Memory B cell (primary cell): ENCODE measurements at regions not wholly inside any gene's neighbourhood (a gene's known extent, or its start where the extent isn't known, plus 50 kb on each side); places are given as distances from the start of the nearest gene placed in this dataset.

Source experiments
- ATAC-seq: fragments of 150-1000 bp; cut with Tn5 transposase; 2 replicates; pipeline ENCODE4 v1.10.0; 2021; ENCODE audit warnings: low read depth, mild to moderate bottlenecking, moderate library complexity
- DNase-seq, 2 donors: peaks; one replicate each; pipeline ENCODE4 v3.0.0; 2022; ENCODE audit warnings: low spot score in 2 of 2
- H3K27ac Mint-ChIP-seq: one replicate; pipeline ENCODE4 v1.8.0; 2022; ENCODE audit warnings: mild to moderate bottlenecking, moderate library complexity, mixed read lengths
- H3K27me3 Mint-ChIP-seq: one replicate; pipeline ENCODE4 v1.8.0; 2022; ENCODE audit warnings: mixed read lengths
- H3K36me3 Mint-ChIP-seq: one replicate; pipeline ENCODE4 v1.8.0; 2022; ENCODE audit warnings: mild to moderate bottlenecking, mixed read lengths
- H3K4me1 Mint-ChIP-seq: one replicate; pipeline ENCODE4 v1.8.0; 2022; ENCODE audit warnings: mixed read lengths
- H3K4me3 Mint-ChIP-seq: one replicate; pipeline ENCODE4 v1.8.0; 2022; ENCODE audit warnings: mild to moderate bottlenecking, moderate library complexity, mixed read lengths
- H3K9me3 Mint-ChIP-seq: one replicate; pipeline ENCODE4 v1.8.0; 2022; ENCODE audit warnings: mixed read lengths

GRCh38 chr13:44068169-44068568, 188.5 kb downstream of the LACC1 start:
- H3K27me3 Mint-ChIP-seq: peaks cover 7% of the 10 kb centered on the region
- H3K4me3 Mint-ChIP-seq: no peak overlapping the region
- DNase-seq (no peak), ATAC-seq (no peak)
- no peaks in the 10 kb centered on the region for H3K4me1 Mint-ChIP-seq
- H3K9me3 Mint-ChIP-seq: peaks cover 11% of the 10 kb centered on the region
- no peaks in the 10 kb centered on the region for H3K36me3 Mint-ChIP-seq
- H3K27ac Mint-ChIP-seq: no peak overlapping the region

- ATAC-seq: no peak
- Mint-ChIP-seq H3K27ac (no peak overlapping the region), H3K9me3 (peaks cover 14% of the 10 kb centered on the region), H3K4me1 (no peaks in the 10 kb centered on the region), H3K36me3 (no peaks in the 10 kb centered on the region), H3K27me3 (peaks cover 7% of the 10 kb centered on the region), H3K4me3 (no peak overlapping the region)
- DNase-seq: no peak
Measured at GRCh38 chr13:44068737-44069136, 189.0 kb downstream of the LACC1 start.

GRCh38 chr13:44072536-44072935, 192.8 kb downstream of the LACC1 start:
- DNase-seq (no peak), ATAC-seq (no peak)
- Mint-ChIP-seq H3K27me3 (peaks cover 6% of the 10 kb centered on the region), H3K36me3 (no peaks in the 10 kb centered on the region), H3K27ac (no peak overlapping the region), H3K9me3 (peaks cover 14% of the 10 kb centered on the region), H3K4me3 (no peak overlapping the region), H3K4me1 (no peaks in the 10 kb centered on the region)

- Mint-ChIP-seq H3K4me3 (no peak overlapping the region), H3K4me1 (no peaks in the 10 kb centered on the region), H3K36me3 (no peaks in the 10 kb centered on the region), H3K27ac (no peak overlapping the region), H3K9me3 (peaks cover 14% of the 10 kb centered on the region), H3K27me3 (no peaks in the 10 kb centered on the region)
- DNase-seq: no peak
- ATAC-seq: no peak
Measured at GRCh38 chr13:44074611-44075010, 194.9 kb downstream of the LACC1 start.

GRCh38 chr13:44075113-44075512, 195.4 kb downstream of the LACC1 start:
- DNase-seq: no peak
- no peaks in the 10 kb centered on the region for H3K27me3 Mint-ChIP-seq
- no peak for ATAC-seq
- peaks cover 14% of the 10 kb centered on the region for H3K9me3 Mint-ChIP-seq
- no peak overlapping the region for H3K27ac Mint-ChIP-seq
- H3K4me1 Mint-ChIP-seq: no peaks in the 10 kb centered on the region
- no peak overlapping the region for H3K4me3 Mint-ChIP-seq
- no peaks in the 10 kb centered on the region for H3K36me3 Mint-ChIP-seq

GRCh38 chr13:44078806-44079376, 199.2 kb downstream of the LACC1 start:
- no peaks in the 10 kb centered on the region for H3K27me3 Mint-ChIP-seq
- H3K27ac Mint-ChIP-seq: no peak overlapping the region
- H3K4me1 Mint-ChIP-seq: no peaks in the 10 kb centered on the region
- H3K36me3 Mint-ChIP-seq: no peaks in the 10 kb centered on the region
- H3K9me3 Mint-ChIP-seq: no peaks in the 10 kb centered on the region
- ATAC-seq: no peak
- DNase-seq: no peak
- no peak overlapping the region for H3K4me3 Mint-ChIP-seq

- H3K27ac Mint-ChIP-seq: no peak overlapping the region
- no peaks in the 10 kb centered on the region for H3K9me3 Mint-ChIP-seq
- ATAC-seq (no peak), DNase-seq (no peak)
- H3K4me1 Mint-ChIP-seq: no peaks in the 10 kb centered on the region
- no peaks in the 10 kb centered on the region for H3K36me3 Mint-ChIP-seq
- no peaks in the 10 kb centered on the region for H3K27me3 Mint-ChIP-seq
- no peak overlapping the region for H3K4me3 Mint-ChIP-seq
Measured at GRCh38 chr13:44079413-44080205, 199.9 kb downstream of the LACC1 start.

GRCh38 chr13:44084146-44084545, 204.4 kb downstream of the LACC1 start:
- Mint-ChIP-seq H3K27me3 (peaks cover 11% of the 10 kb centered on the region), H3K9me3 (no peaks in the 10 kb centered on the region), H3K4me3 (no peak overlapping the region), H3K4me1 (no peaks in the 10 kb centered on the region), H3K27ac (no peak overlapping the region), H3K36me3 (no peaks in the 10 kb centered on the region)
- DNase-seq (no peak), ATAC-seq (no peak)

- DNase-seq: no peak
Measured at GRCh38 chr13:44086389-44086788, 206.7 kb downstream of the LACC1 start.

GRCh38 chr13:44088411-44088810, 208.7 kb downstream of the LACC1 start:
- Mint-ChIP-seq H3K27ac (no peak overlapping the region), H3K9me3 (peaks cover 2% of the 10 kb centered on the region), H3K4me1 (peaks cover 4% of the 10 kb centered on the region), H3K27me3 (peaks cover 11% of the 10 kb centered on the region), H3K36me3 (no peaks in the 10 kb centered on the region), H3K4me3 (no peak overlapping the region)
- DNase-seq: no peak
- no peak for ATAC-seq

More at GRCh38 chr13:44086389-44086788, 206.7 kb downstream of the LACC1 start:
- Mint-ChIP-seq H3K36me3 (no peaks in the 10 kb centered on the region), H3K4me1 (peaks cover 4% of the 10 kb centered on the region), H3K27me3 (peaks cover 11% of the 10 kb centered on the region), H3K27ac (no peak overlapping the region), H3K9me3 (peaks cover 1% of the 10 kb centered on the region), H3K4me3 (no peak overlapping the region)
- no peak for ATAC-seq

GRCh38 chr13:44088991-44089413, 209.3 kb downstream of the LACC1 start:
- Mint-ChIP-seq H3K4me1 (peaks cover 4% of the 10 kb centered on the region), H3K9me3 (peaks cover 2% of the 10 kb centered on the region), H3K36me3 (no peaks in the 10 kb centered on the region), H3K27me3 (peaks cover 11% of the 10 kb centered on the region), H3K4me3 (no peak overlapping the region), H3K27ac (no peak overlapping the region)
- DNase-seq (no peak), ATAC-seq (peak; percentile 44)

- DNase-seq (no peak), ATAC-seq (no peak)
- H3K4me1 Mint-ChIP-seq: peaks cover 4% of the 10 kb centered on the region
- no peak overlapping the region for H3K4me3 Mint-ChIP-seq
- H3K27ac Mint-ChIP-seq: no peak overlapping the region
- no peaks in the 10 kb centered on the region for H3K36me3 Mint-ChIP-seq
- H3K9me3 Mint-ChIP-seq: peaks cover 2% of the 10 kb centered on the region
- peaks cover 13% of the 10 kb centered on the region for H3K27me3 Mint-ChIP-seq
Measured at GRCh38 chr13:44089452-44089851, 209.7 kb downstream of the LACC1 start.

- Mint-ChIP-seq H3K4me1 (peaks cover 4% of the 10 kb centered on the region), H3K4me3 (no peak overlapping the region), H3K36me3 (no peaks in the 10 kb centered on the region), H3K9me3 (peaks cover 2% of the 10 kb centered on the region), H3K27ac (no peak overlapping the region), H3K27me3 (peaks cover 13% of the 10 kb centered on the region)
- DNase-seq (no peak), ATAC-seq (no peak)
Measured at GRCh38 chr13:44092078-44092970, 212.6 kb downstream of the LACC1 start.
